ENCODE measurements at regions not wholly inside any gene's neighbourhood (a gene's known extent, or its start where the extent isn't known, plus 50 kb on each side); places are given as distances from the start of the nearest gene placed in this dataset.
"Not testable (repeated sequence)": the region's sequence is repeated elsewhere in the genome, so short reads cannot be mapped to it uniquely, and the experiment has no call there.

DNA sequence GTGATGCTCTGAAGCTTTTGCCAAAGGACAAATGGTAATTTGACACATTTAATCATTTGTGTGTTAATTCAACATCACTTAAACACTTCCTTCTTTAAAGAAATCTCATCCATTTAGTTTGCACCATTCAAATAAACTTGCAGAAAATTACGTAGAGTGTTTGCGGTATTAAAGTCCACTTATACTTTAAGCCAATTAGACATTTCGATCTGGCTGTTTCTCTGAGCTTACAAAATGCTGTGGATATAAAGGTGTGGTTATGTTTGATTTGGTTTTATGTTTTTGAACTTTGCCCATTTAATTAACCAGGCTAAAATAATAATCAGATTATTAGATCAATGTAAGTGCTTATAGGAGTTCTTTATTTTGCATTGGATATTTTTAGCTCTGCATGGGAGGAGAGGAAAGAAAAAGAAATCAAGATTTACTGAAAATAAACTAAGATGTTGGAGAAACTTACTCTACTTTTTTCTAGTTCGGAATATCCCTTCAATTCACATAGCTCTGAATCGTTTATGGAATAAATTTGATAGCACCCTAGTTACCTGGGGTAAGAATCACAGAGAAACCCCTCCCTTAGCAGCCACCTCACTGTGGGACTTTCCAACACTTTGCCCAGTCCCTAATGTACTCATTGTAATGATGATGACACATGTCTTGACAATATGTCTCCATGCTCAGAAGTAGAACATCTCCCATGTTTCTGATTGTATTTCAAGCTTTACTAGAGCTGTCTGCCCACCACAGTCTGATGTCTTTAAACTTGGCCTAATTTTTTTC, 268.0 kb downstream of the BTG1 start:
- ChIA-PET POLR2A (interaction anchor here (0.6 to 7.8 kb wide), 46 partner anchors 10 to 828 kb away, joined by 3 to 193 read pairs (median 4); partner anchors contain the start of gene BTG1), CTCF (interaction anchor here (0.6 to 2.8 kb wide), 9 partner anchors 99 to 565 kb away, joined by 3 to 15 read pairs (median 4); partner anchors contain the start of gene BTG1)
- H3K4me1 Mint-ChIP-seq, result peaks cover 37 to 85% (median 81%) of the 10 kb centered on the region in 7 donors
- H3K27me3 ChIP-seq (ENCODE audit: control insufficient read depth in 2 of 2, insufficient read depth in 2 of 2, low read length in 2 of 2), result no peaks in the 10 kb centered on the region
- H3K4me3 ChIP-seq (ENCODE audit: low read length), result no peak overlapping the region
- peaks cover 58 to 59% of the 10 kb centered on the region in 2 donors for H3K4me1 ChIP-seq (ENCODE audit: control insufficient read depth in 2 of 2, insufficient read depth in 2 of 2, low read length in 2 of 2)
- H3K9me3 ChIP-seq (ENCODE audit: control insufficient read depth in 2 of 3, low read length in 3 of 3), result no peaks in the 10 kb centered on the region
- H3K27me3 Mint-ChIP-seq, result no peaks in the 10 kb centered on the region
- H3K4me3 Mint-ChIP-seq, result peak overlapping the region; percentile 6 to 88 (median 81)
- peak overlapping the region; percentile 95 to 100 (median 99) for H3K27ac Mint-ChIP-seq
- intact Hi-C loops (cut with micrococcal nuclease), result loop anchor here (1.0 to 10.0 kb wide), 25 partner anchors 8 to 1697 kb away; partner anchors contain the start of genes EEA1 (in 1 of the 2) and SOCS2 (in 1 of the 2)
- DNase-seq (peak in 5 of 9 donors; percentile 23 to 83 (median 30)), ATAC-seq (peak; percentile 48)
- H3K36me3 ChIP-seq (ENCODE audit: control insufficient read depth in 2 of 3, insufficient read depth in 3 of 3, low read length in 3 of 3), result no peaks in the 10 kb centered on the region
- H3K36me3 Mint-ChIP-seq, result peaks cover 9 to 33% (median 16%) of the 10 kb centered on the region in 5 donors
- peak overlapping the region; percentile 92 for H3K27ac ChIP-seq (ENCODE audit: low read depth, low read length)
- peaks cover 0 to 24% (median 11%) of the 10 kb centered on the region in 11 donors for H3K9me3 Mint-ChIP-seq

DNA sequence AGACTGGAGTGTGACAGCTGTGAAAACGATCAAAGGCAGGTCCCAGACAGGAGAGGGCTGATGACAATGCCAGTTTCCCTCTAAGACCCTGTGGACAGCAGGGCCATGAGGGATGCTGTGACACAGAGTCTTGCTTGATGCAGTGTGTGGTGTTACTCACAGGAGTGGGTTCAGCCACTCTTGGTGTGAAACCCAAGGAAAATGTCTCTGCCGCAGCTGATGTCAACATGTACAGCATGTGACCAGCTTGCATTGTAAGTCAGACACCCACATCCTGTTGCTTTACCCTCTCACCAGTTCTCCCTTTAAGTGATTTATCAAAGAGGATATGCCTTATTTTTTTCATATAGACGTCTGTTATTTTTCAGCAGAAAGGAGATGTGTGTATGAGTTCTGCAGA, 268.6 kb downstream of the BTG1 start:
- peaks cover 59% of the 10 kb centered on the region in 2 donors for H3K4me1 ChIP-seq (ENCODE audit: control insufficient read depth in 2 of 2, insufficient read depth in 2 of 2, low read length in 2 of 2)
- ATAC-seq (peak; percentile 94), DNase-seq (peak; percentile 51 to 97 (median 93))
- peak overlapping the region; percentile 95 to 100 (median 99) for H3K27ac Mint-ChIP-seq
- H3K36me3 Mint-ChIP-seq, result peaks cover 9 to 35% (median 16%) of the 10 kb centered on the region in 5 donors
- no peaks in the 10 kb centered on the region for H3K27me3 ChIP-seq (ENCODE audit: control insufficient read depth in 2 of 2, insufficient read depth in 2 of 2, low read length in 2 of 2)
- peak overlapping the region; percentile 77 to 88 (median 82) for H3K4me3 Mint-ChIP-seq
- H3K4me3 ChIP-seq (ENCODE audit: low read length), result peak overlapping the region; percentile 39
- peaks cover 40 to 85% (median 80%) of the 10 kb centered on the region in 7 donors for H3K4me1 Mint-ChIP-seq
- H3K9me3 ChIP-seq (ENCODE audit: control insufficient read depth in 2 of 3, low read length in 3 of 3), result no peaks in the 10 kb centered on the region
- CTCF ChIA-PET, result interaction anchor here (0.6 to 2.8 kb wide), 11 partner anchors 98 to 661 kb away, joined by 3 to 15 read pairs (median 3); partner anchors contain the start of gene BTG1
- H3K27me3 Mint-ChIP-seq, result no peaks in the 10 kb centered on the region
- no peaks in the 10 kb centered on the region for H3K36me3 ChIP-seq (ENCODE audit: control insufficient read depth in 2 of 3, insufficient read depth in 3 of 3, low read length in 3 of 3)
- POLR2A ChIA-PET, result interaction anchor here (0.7 to 7.8 kb wide), 47 partner anchors 11 to 692 kb away, joined by 3 to 193 read pairs (median 4); partner anchors contain the start of gene BTG1
- peak overlapping the region; percentile 92 for H3K27ac ChIP-seq (ENCODE audit: low read depth, low read length)
- H3K9me3 Mint-ChIP-seq, result peaks cover 0 to 24% (median 12%) of the 10 kb centered on the region in 11 donors
- intact Hi-C loops (cut with micrococcal nuclease), result loop anchor here (1.0 to 10.0 kb wide), 25 partner anchors 8 to 1698 kb away; partner anchors contain the start of genes EEA1 (in 1 of the 2) and SOCS2 (in 1 of the 2)

DNA sequence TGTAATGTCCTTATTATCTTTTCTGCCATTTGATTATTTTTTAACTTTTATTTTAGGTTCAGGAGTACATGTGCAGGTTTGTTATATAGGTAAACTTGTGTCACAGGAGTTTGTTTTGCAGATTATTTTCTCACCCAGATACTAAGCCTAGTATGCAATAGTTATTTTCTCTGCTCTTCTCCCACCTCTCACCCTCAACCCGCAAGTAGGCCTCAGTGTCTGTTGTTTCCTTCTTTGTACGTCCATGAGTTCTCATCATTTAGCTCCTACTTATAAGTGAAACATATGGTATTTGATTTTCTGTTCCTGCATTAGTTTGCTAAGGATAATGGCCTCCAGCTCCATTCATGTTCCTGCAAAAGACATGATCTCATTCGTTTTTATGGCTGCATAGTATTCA, 270.0 kb downstream of the BTG1 start:
- not testable (repeated sequence) for H3K4me3 ChIP-seq (ENCODE audit: low read length)

DNA sequence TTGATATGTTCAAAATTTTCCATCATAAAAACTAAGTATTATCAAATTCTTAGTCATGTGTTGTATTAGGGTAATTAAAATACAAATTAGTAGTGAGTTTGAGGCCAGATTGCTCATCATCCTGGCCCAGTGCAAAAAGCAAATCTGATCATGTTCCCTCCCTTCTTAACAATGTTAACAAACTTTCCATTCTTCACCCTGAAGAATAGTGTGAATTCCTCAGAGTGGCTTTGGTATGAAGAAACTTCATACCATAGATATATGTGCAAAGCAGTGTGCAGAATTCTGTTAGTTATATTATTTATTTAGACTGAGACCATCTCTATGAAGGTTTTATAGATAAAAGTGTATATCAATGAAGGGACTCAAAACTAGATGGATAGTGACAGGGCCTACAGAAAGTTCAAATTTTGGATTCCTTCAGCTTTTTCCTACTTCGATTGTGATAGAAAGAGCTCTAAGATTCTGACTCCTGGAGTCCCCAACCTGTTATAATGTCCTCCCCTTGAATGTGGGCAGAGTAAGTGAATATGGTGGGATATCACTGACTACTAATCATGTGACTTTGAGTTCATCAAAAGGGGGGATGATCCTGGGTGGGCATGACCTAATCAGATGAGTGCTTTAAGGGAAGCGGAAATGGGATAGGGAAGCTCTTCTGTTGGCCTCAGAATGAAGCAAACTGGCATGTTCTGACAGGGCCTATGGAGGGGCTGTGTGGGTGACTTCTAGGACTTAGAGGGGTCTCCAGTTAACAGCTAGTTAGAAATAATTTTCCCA, 271.4 kb downstream of the BTG1 start:
- Histone ChIP-seq H3K27ac (ENCODE audit: low read depth, low read length) (peak overlapping the region; percentile 92), H3K9me3 (ENCODE audit: control insufficient read depth in 2 of 3, low read length in 3 of 3) (no peaks in the 10 kb centered on the region), H3K36me3 (ENCODE audit: control insufficient read depth in 2 of 3, insufficient read depth in 3 of 3, low read length in 3 of 3) (no peaks in the 10 kb centered on the region), H3K4me1 (ENCODE audit: control insufficient read depth in 2 of 2, insufficient read depth in 2 of 2, low read length in 2 of 2) (peaks cover 66 to 72% of the 10 kb centered on the region in 2 donors), H3K27me3 (ENCODE audit: control insufficient read depth in 2 of 2, insufficient read depth in 2 of 2, low read length in 2 of 2) (no peaks in the 10 kb centered on the region), H3K4me3 (ENCODE audit: low read length) (no peak overlapping the region)
- peaks cover 0 to 28% (median 12%) of the 10 kb centered on the region in 11 donors for H3K9me3 Mint-ChIP-seq
- no peaks in the 10 kb centered on the region for H3K27me3 Mint-ChIP-seq
- ChIA-PET POLR2A (interaction anchor here (0.7 to 7.8 kb wide), 5 partner anchors 9 to 270 kb away, joined by 4 to 193 read pairs (median 71); partner anchors contain the start of gene BTG1), CTCF (interaction anchor here (1.4 kb wide), 1 partner anchor 63 kb away, joined by 6 read pairs; no protein-coding TSS in a partner anchor)
- H3K4me1 Mint-ChIP-seq, result peaks cover 47 to 91% (median 78%) of the 10 kb centered on the region in 7 donors
- intact Hi-C loops (cut with micrococcal nuclease), result loop anchor here in 1 of 2 donors (10.0 kb wide), 1 partner anchor 1701 kb away; the partner anchor contains the start of gene SOCS2
- H3K27ac Mint-ChIP-seq, result peak overlapping the region in 8 of 9 donors; percentile 97 to 100 (median 99)
- H3K36me3 Mint-ChIP-seq, result peaks cover 9 to 30% (median 16%) of the 10 kb centered on the region in 5 donors
- no peak for ATAC-seq
- peak overlapping the region in 3 of 10 donors; percentile 13 to 79 (median 19) for H3K4me3 Mint-ChIP-seq
- DNase-seq, result no peak

More for the DNA sequence above, 270.0 kb downstream of the BTG1 start:
- ATAC-seq; H3K36me3 ChIP-seq (ENCODE audit: control insufficient read depth in 2 of 3, insufficient read depth in 3 of 3, low read length in 3 of 3); H3K9me3 ChIP-seq (ENCODE audit: control insufficient read depth in 2 of 3, low read length in 3 of 3); H3K27me3 Mint-ChIP-seq; H3K27me3 ChIP-seq (ENCODE audit: control insufficient read depth in 2 of 2, insufficient read depth in 2 of 2, low read length in 2 of 2); DNase-seq: not testable (repeated sequence)
- H3K36me3 Mint-ChIP-seq, result peaks cover 9 to 39% (median 16%) of the 10 kb centered on the region in 5 donors
- H3K27ac ChIP-seq (ENCODE audit: low read depth, low read length), result peak overlapping the region; percentile 92
- ChIA-PET POLR2A (interaction anchor here (0.7 to 7.8 kb wide), 16 partner anchors 9 to 269 kb away, joined by 3 to 193 read pairs (median 10); partner anchors contain the start of gene BTG1), CTCF (interaction anchor here (0.5 to 2.8 kb wide), 5 partner anchors 64 to 696 kb away, joined by 3 to 15 read pairs (median 4); partner anchors contain the start of gene BTG1)
- H3K4me1 Mint-ChIP-seq, result peaks cover 53 to 95% (median 90%) of the 10 kb centered on the region in 7 donors
- H3K4me3 Mint-ChIP-seq, result peak overlapping the region in 8 of 10 donors; percentile 77 to 88 (median 81)
- peaks cover 71 to 72% of the 10 kb centered on the region in 2 donors for H3K4me1 ChIP-seq (ENCODE audit: control insufficient read depth in 2 of 2, insufficient read depth in 2 of 2, low read length in 2 of 2)
- intact Hi-C loops (cut with micrococcal nuclease), result loop anchor here (2.0 to 10.0 kb wide), 13 partner anchors 65 to 1699 kb away; partner anchors contain the start of genes EEA1 (in 1 of the 2) and SOCS2 (in 1 of the 2)
- H3K9me3 Mint-ChIP-seq, result peaks cover 0 to 28% (median 12%) of the 10 kb centered on the region in 11 donors
- peak overlapping the region; percentile 95 to 100 (median 99) for H3K27ac Mint-ChIP-seq

DNA sequence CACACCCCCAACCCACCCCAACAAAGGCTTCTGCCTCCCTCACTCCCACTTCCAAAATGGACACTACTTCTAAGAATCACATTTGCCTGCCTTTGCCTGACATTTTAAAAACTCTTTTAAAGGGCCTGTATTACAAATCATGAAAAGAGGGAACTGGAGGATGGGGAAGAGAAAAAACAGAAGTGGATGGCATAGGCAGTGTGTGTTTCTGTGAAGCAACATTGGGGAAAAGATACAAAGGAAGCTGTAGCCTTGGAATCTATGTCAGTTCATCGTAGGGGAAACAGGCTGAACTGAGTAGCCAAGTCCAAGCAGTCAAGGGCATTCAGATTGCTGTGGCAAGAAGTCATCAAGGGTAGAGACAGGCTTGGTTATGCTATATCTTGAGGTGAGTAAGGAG, 273.9 kb downstream of the BTG1 start:
- Mint-ChIP-seq H3K27ac (peak overlapping the region in 8 of 9 donors; percentile 86 to 96 (median 91)), H3K36me3 (peaks cover 9 to 22% (median 16%) of the 10 kb centered on the region in 5 donors), H3K4me1 (peaks cover 31 to 79% (median 67%) of the 10 kb centered on the region in 7 donors), H3K4me3 (peak overlapping the region in 6 of 10 donors; percentile 10 to 66 (median 57)), H3K27me3 (no peaks in the 10 kb centered on the region), H3K9me3 (peaks cover 0 to 28% (median 11%) of the 10 kb centered on the region in 11 donors)
- POLR2A ChIA-PET, result interaction anchor here (1.0 to 1.9 kb wide), 7 partner anchors 26 to 275 kb away, joined by 3 to 8 read pairs (median 5); partner anchors contain the start of gene BTG1
- Histone ChIP-seq H3K4me3 (ENCODE audit: low read length) (no peak overlapping the region), H3K9me3 (ENCODE audit: control insufficient read depth in 2 of 3, low read length in 3 of 3) (no peaks in the 10 kb centered on the region), H3K36me3 (ENCODE audit: control insufficient read depth in 2 of 3, insufficient read depth in 3 of 3, low read length in 3 of 3) (no peaks in the 10 kb centered on the region), H3K27me3 (ENCODE audit: control insufficient read depth in 2 of 2, insufficient read depth in 2 of 2, low read length in 2 of 2) (no peaks in the 10 kb centered on the region), H3K4me1 (ENCODE audit: control insufficient read depth in 2 of 2, insufficient read depth in 2 of 2, low read length in 2 of 2) (peaks cover 46 to 53% of the 10 kb centered on the region in 2 donors), H3K27ac (ENCODE audit: low read depth, low read length) (peak overlapping the region; percentile 68)
- intact Hi-C loops (cut with micrococcal nuclease), result loop anchor here (1.0 to 10.0 kb wide), 2 partner anchors 8 to 1703 kb away; partner anchors contain the start of gene SOCS2 (in 1 of the 2)
- DNase-seq, result no peak
- peak; percentile 68 for ATAC-seq
- CTCF ChIA-PET, result interaction anchor here (0.6 kb wide), 1 partner anchor 291 kb away, joined by 3 read pairs; no protein-coding TSS in a partner anchor
